H1 (cell line): ENCODE measurements at regions not wholly inside any gene's neighbourhood (a gene's known extent, or its start where the extent isn't known, plus 50 kb on each side); places are given as distances from the start of the nearest gene placed in this dataset.

Experiments used
- CTCF ChIA-PET: fragments of 300-600 bp; sonication (Branson Sonifier 250); formaldehyde crosslinking; loops from one replicate; lab custom pipeline; 2021; ENCODE audit not compliant: partially characterized antibody; lab: Charles Lee
- POLR2A ChIA-PET: fragments of 300-600 bp; sonication (Branson Sonifier 250); formaldehyde crosslinking; loops from one replicate; lab custom pipeline; 2021; ENCODE audit warnings: inconsistent platforms; ENCODE audit not compliant: partially characterized antibody; lab: Charles Lee
- DNase-seq, 2 experiments: peaks; one replicate each; pipeline versions ENCODE4 v3.0.0 to v3.0.0-alpha.2; 2010 to 2022; ENCODE audit warnings: low spot score in 2 of 2, low read depth in 1 of 2, mixed read lengths in 1 of 2
- FAIRE-seq: peaks from 2 replicates; lab custom pipeline; 2011; peaks lifted over from hg19 to GRCh38; lab: Jason Lieb, UNC
- H2AFZ ChIP-seq: 2 replicates; pipeline ENCODE4 v1.8.1; 2012; ENCODE audit warnings: low read length, inconsistent platforms
- H2AK5ac ChIP-seq: 2 replicates; pipeline ENCODE4 v1.6.1; 2013; ENCODE audit warnings: low read depth, low read length
- H2BK120ac ChIP-seq: replicated peaks from 2 replicates; pipeline ENCODE3; 2013; ENCODE audit warnings: low read depth, low read length, inconsistent platforms
- H2BK12ac ChIP-seq: 2 replicates; pipeline ENCODE4 v1.6.1; 2013; ENCODE audit warnings: low read depth, low read length
- H2BK15ac ChIP-seq: 2 replicates; pipeline ENCODE4 v1.6.1; 2013; ENCODE audit warnings: low read length
- H2BK20ac ChIP-seq: 2 replicates; pipeline ENCODE4 v1.6.1; 2013; ENCODE audit warnings: low read length
- H2BK5ac ChIP-seq: 2 replicates; pipeline ENCODE4 v1.6.1; 2013; ENCODE audit warnings: low read depth, low read length
- H3K14ac ChIP-seq: 2 replicates; pipeline ENCODE4 v1.6.1; 2013; ENCODE audit warnings: inconsistent platforms; ENCODE audit not compliant: insufficient read length
- H3K18ac ChIP-seq: 2 replicates; pipeline ENCODE4 v1.6.1; 2013; ENCODE audit warnings: low read length; ENCODE audit errors: extremely low read depth
- H3K23ac ChIP-seq: 2 replicates; pipeline ENCODE4 v1.6.1; 2013; ENCODE audit warnings: inconsistent platforms; ENCODE audit not compliant: insufficient read length
- H3K23me2 ChIP-seq: 2 replicates; pipeline ENCODE4 v1.6.1; 2013; ENCODE audit warnings: low read depth, low read length
- H3K27ac ChIP-seq: 2 replicates; pipeline ENCODE4 v1.6.1; 2011; ENCODE audit warnings: low read depth, low read length, inconsistent platforms
- H3K27me3 ChIP-seq, 4 experiments: replicated peaks in 1 of 4; 1 replicate in 1 of 4; 2 replicates in 3 of 4; pipeline versions ENCODE4 v1.6.1 to v1.8.1; 2011 to 2013; ENCODE audit warnings: low read length in 3 of 4, mild to moderate bottlenecking in 3 of 4, inconsistent platforms in 2 of 4, mixed read lengths in 2 of 4, moderate library complexity in 1 of 4; ENCODE audit not compliant: control insufficient read depth in 3 of 4, insufficient read depth in 3 of 4; ENCODE audit errors: extremely low read depth in 1 of 4
- H3K36me3 ChIP-seq, 4 experiments: 2 replicates each; pipeline versions ENCODE4 v1.6.1 to v1.8.1; 2011 to 2013; ENCODE audit warnings: mild to moderate bottlenecking in 4 of 4, low read length in 3 of 4, moderate library complexity in 2 of 4, control low read depth in 1 of 4, inconsistent platforms in 1 of 4; ENCODE audit not compliant: insufficient read depth in 4 of 4, control insufficient read depth in 2 of 4
- H3K4ac ChIP-seq: replicated peaks from 2 replicates; pipeline ENCODE3; 2013; ENCODE audit warnings: low read length, low read depth, mixed read lengths, inconsistent platforms; ENCODE audit not compliant: insufficient read length
- H3K4me1 ChIP-seq, 4 experiments: replicated peaks in 1 of 4; 1 replicate in 1 of 4; 2 replicates in 3 of 4; pipeline versions ENCODE4 v1.6.1 to v1.8.1; 2011 to 2013; ENCODE audit warnings: low read length in 3 of 4, inconsistent platforms in 2 of 4, mixed read lengths in 1 of 4; ENCODE audit not compliant: insufficient read depth in 4 of 4, control insufficient read depth in 3 of 4
- H3K4me2 ChIP-seq, 2 experiments: 2 replicates each; pipeline versions ENCODE4 v1.6.1 to v1.8.1; 2011 to 2013; ENCODE audit warnings: low read depth in 2 of 2, low read length in 2 of 2, control low read depth in 1 of 2, inconsistent platforms in 1 of 2, mild to moderate bottlenecking in 1 of 2; ENCODE audit not compliant: insufficient read depth in 1 of 2
- H3K4me3 ChIP-seq, 4 experiments: fragments of 200-600, 300-600 bp in 1 of 4; sonication (generic), shearing (Covaris generic), sonication (Bioruptor Twin) in 1 of 4; 2 replicates each; pipeline versions ENCODE4 v1.5.1 to v1.8.1; 2011 to 2016; ENCODE audit warnings: low read length in 4 of 4, low read depth in 3 of 4, control low read depth in 2 of 4, inconsistent platforms in 2 of 4, mild to moderate bottlenecking in 2 of 4, mixed read lengths in 1 of 4, moderate library complexity in 1 of 4; ENCODE audit not compliant: insufficient read depth in 2 of 4; ENCODE audit errors: extremely low read depth in 1 of 4
- H3K56ac ChIP-seq: replicated peaks from 2 replicates; pipeline ENCODE3; 2013; ENCODE audit warnings: low read depth, mild to moderate bottlenecking, mixed read lengths, low read length, inconsistent platforms; ENCODE audit not compliant: insufficient read length
- H3K79me1 ChIP-seq: 2 replicates; pipeline ENCODE4 v1.6.1; 2013; ENCODE audit warnings: low read depth, low read length, control low read depth
- H3K79me2 ChIP-seq, 2 experiments: 2 replicates each; pipeline versions ENCODE4 v1.6.1 to v1.8.1; 2012 to 2013; ENCODE audit warnings: low read length in 2 of 2, mild to moderate bottlenecking in 2 of 2, inconsistent platforms in 1 of 2; ENCODE audit not compliant: insufficient read depth in 2 of 2, control insufficient read depth in 1 of 2
- H3K9ac ChIP-seq, 4 experiments: replicated peaks in 1 of 4; 1 replicate in 1 of 4; 2 replicates in 3 of 4; pipeline versions ENCODE4 v1.6.1 to v1.8.1; 2011 to 2013; ENCODE audit warnings: low read depth in 3 of 4, low read length in 3 of 4, control low read depth in 2 of 4, mild to moderate bottlenecking in 2 of 4, moderate library complexity in 2 of 4, inconsistent platforms in 1 of 4; ENCODE audit errors: extremely low read depth in 1 of 4
- H3K9me3 ChIP-seq, 2 experiments: 2 replicates each; pipeline versions ENCODE4 v1.6.1 to v1.8.1; 2012 to 2013; ENCODE audit warnings: mild to moderate bottlenecking in 2 of 2, moderate library complexity in 2 of 2, control low read depth in 1 of 2, inconsistent platforms in 1 of 2, low read depth in 1 of 2, low read length in 1 of 2, mixed read lengths in 1 of 2; ENCODE audit not compliant: insufficient read depth in 2 of 2
- H4K20me1 ChIP-seq, 2 experiments: replicated peaks in 1 of 2; 2 replicates each; pipeline versions ENCODE3 to v1.8.1; 2011 to 2013; ENCODE audit warnings: inconsistent platforms in 2 of 2, low read length in 2 of 2, mild to moderate bottlenecking in 1 of 2; ENCODE audit not compliant: insufficient read depth in 2 of 2, control insufficient read depth in 1 of 2
- H4K5ac ChIP-seq: 2 replicates; pipeline ENCODE4 v1.6.1; 2013; ENCODE audit warnings: low read length, low read depth, mixed read lengths, inconsistent platforms; ENCODE audit not compliant: insufficient read length
- H4K8ac ChIP-seq: 2 replicates; pipeline ENCODE4 v1.8.0; 2013; ENCODE audit warnings: mild to moderate bottlenecking, moderate library complexity, low read length, inconsistent platforms; ENCODE audit not compliant: insufficient read depth; ENCODE audit errors: extremely low read depth
- H4K91ac ChIP-seq: replicated peaks from 2 replicates; pipeline ENCODE3; 2013; ENCODE audit warnings: low read length, mixed read lengths, inconsistent platforms; ENCODE audit not compliant: insufficient read length
- ATF3 ChIP-seq: IDR thresholded peaks from 2 replicates; pipeline ENCODE4 v1.6.1; 2011; ENCODE audit warnings: low read depth, mild to moderate bottlenecking, low read length; ENCODE audit not compliant: insufficient read depth
- BRCA1 ChIP-seq: IDR thresholded peaks from 2 replicates; pipeline ENCODE4 v1.6.1; 2012; ENCODE audit warnings: low read depth, low read length, improper control_type of control experiment
- FOSL1 ChIP-seq: IDR thresholded peaks from 2 replicates; pipeline ENCODE4 v1.6.1; 2011; ENCODE audit warnings: mild to moderate bottlenecking, low read depth, low read length, moderate library complexity; ENCODE audit not compliant: insufficient read depth
- KDM1A ChIP-seq: fragments of 200-600, 300-600 bp; sonication (generic); IDR thresholded peaks from 2 replicates; pipeline ENCODE4 v1.7.1; 2016; ENCODE audit warnings: mild to moderate bottlenecking, low read length, borderline replicate concordance
- PHF8 ChIP-seq: fragments of 200-600 bp; sonication (generic); conservative IDR thresholded peaks from 2 replicates; pipeline ENCODE4 v1.7.1; 2012; ENCODE audit warnings: low read depth, mild to moderate bottlenecking, inconsistent platforms, low read length, moderate library complexity
- RFX5 ChIP-seq: IDR thresholded peaks from 2 replicates; pipeline ENCODE4 v1.6.1; 2011; ENCODE audit warnings: low read depth, low read length, improper control_type of control experiment, borderline replicate concordance
- SAP30 ChIP-seq: fragments of 300-600 bp; sonication (generic); IDR thresholded peaks from 2 replicates; pipeline ENCODE4 v1.7.1; 2012; ENCODE audit warnings: low read length, moderate library complexity, mild to moderate bottlenecking, inconsistent platforms; ENCODE audit not compliant: insufficient read depth, insufficient replicate concordance
- SP2 ChIP-seq: IDR thresholded peaks from 2 replicates; pipeline ENCODE4 v1.6.1; 2012; ENCODE audit warnings: mild to moderate bottlenecking, low read length, inconsistent platforms
- WGBS, 2 experiments: shearing (Covaris generic) in 1 of 2; methylation state at CpG; one replicate each; pipeline versions ENCODE4 v1.1.6 to v1.1.7; 2013 to 2015; ENCODE audit warnings: low lambda C conversion rate in 2 of 2, mixed read lengths in 2 of 2, inconsistent platforms in 1 of 2, low coverage in 1 of 2, missing lambda C conversion rate in 1 of 2; ENCODE audit not compliant: insufficient replicate concordance in 2 of 2, insufficient coverage in 1 of 2, insufficient read length in 1 of 2; ENCODE audit errors: extremely low coverage in 1 of 2, missing lambda C conversion rate in 1 of 2; 5-methylcytosine and 5-hydroxymethylcytosine counted together
- TF ChIP-seq, protein P1 (sequence below): IDR thresholded peaks from 2 replicates; pipeline ENCODE4 v1.6.1; 2011; ENCODE audit warnings: low read length, improper control_type of control experiment

DNA sequence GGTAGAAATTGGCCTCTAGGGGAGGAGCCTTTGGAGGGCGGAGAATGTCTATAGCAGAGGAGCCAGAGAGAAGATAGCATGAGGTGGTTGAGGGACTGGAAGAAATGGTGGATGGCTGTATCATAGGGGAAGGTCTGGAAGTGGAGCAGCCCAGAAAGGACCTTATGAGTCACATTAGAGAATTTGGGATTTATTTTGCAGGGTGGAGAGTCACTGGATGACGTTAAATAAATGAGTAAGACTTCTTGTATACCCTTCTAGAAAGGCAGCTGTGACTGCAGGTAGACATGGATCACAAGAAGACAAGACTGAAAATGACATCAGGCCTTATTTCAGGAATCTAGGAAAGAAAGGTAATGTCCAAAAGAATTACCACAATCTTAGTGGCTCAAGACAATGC is 208.2 kb upstream of the TMTC1 start:
- no peak overlapping the region for H2BK15ac ChIP-seq
- no peaks in the 10 kb centered on the region for H3K9me3 ChIP-seq
- DNase-seq: no peak
- H2BK120ac ChIP-seq: no peak overlapping the region
- FAIRE-seq: no peak
- 83% methylated on average over 2 of the region's 2 CpGs; no CpG with 5 or more reads in 1 of the 2 experiments for WGBS, 2 experiments
- no peak overlapping the region for H4K91ac ChIP-seq
- no peak overlapping the region for H2BK12ac ChIP-seq
- no peak overlapping the region for H4K8ac ChIP-seq
- H4K5ac ChIP-seq: no peak overlapping the region
- no peaks in the 10 kb centered on the region for H3K36me3 ChIP-seq
- H3K4ac ChIP-seq: no peak overlapping the region
- H3K27ac ChIP-seq: no peak overlapping the region
- H3K56ac ChIP-seq: no peak overlapping the region
- no peaks in the 10 kb centered on the region for H3K4me1 ChIP-seq
- H3K79me2 ChIP-seq: no peaks in the 10 kb centered on the region
- H2BK20ac ChIP-seq: no peak overlapping the region
- H3K4me3 ChIP-seq: no peak overlapping the region
- no peak overlapping the region for H3K4me2 ChIP-seq
- no peak overlapping the region for H3K18ac ChIP-seq
- no peak overlapping the region for H3K23ac ChIP-seq
- no peaks in the 10 kb centered on the region for H3K27me3 ChIP-seq
- POLR2A ChIA-PET: no interaction called here
- H2AFZ ChIP-seq: no peak overlapping the region
- no peak overlapping the region for H3K9ac ChIP-seq
- no peak overlapping the region for H2BK5ac ChIP-seq
- H3K14ac ChIP-seq: no peak overlapping the region
- H3K23me2 ChIP-seq: no peaks in the 10 kb centered on the region
- H4K20me1 ChIP-seq: no peaks in the 10 kb centered on the region
- H3K79me1 ChIP-seq: no peaks in the 10 kb centered on the region
- no peak overlapping the region for H2AK5ac ChIP-seq
- CTCF ChIA-PET: interaction anchor here (1.2 kb wide), 1 partner anchor 10 kb away, joined by 3 read pairs; no protein-coding TSS in a partner anchor
- no peak for TF ChIP-seq ATF3
- TF ChIP-seq PHF8: no peak
- TF ChIP-seq BRCA1: no peak
- TF ChIP-seq FOSL1: no peak
- TF ChIP-seq SAP30: no peak
- TF ChIP-seq, protein P1, sequence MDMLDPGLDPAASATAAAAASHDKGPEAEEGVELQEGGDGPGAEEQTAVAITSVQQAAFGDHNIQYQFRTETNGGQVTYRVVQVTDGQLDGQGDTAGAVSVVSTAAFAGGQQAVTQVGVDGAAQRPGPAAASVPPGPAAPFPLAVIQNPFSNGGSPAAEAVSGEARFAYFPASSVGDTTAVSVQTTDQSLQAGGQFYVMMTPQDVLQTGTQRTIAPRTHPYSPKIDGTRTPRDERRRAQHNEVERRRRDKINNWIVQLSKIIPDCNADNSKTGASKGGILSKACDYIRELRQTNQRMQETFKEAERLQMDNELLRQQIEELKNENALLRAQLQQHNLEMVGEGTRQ: no peak
- no peak for TF ChIP-seq RFX5
- TF ChIP-seq KDM1A: no peak
- TF ChIP-seq SP2: no peak
